CD4-positive, alpha-beta T cell (primary cell): ENCODE measurements at regions not wholly inside any gene's neighbourhood (a gene's known extent, or its start where the extent isn't known, plus 50 kb on each side); places are given as distances from the start of the nearest gene placed in this dataset.

ENCODE experiments used
- ATAC-seq: fragments of 200-7000 bp; cut with Tn5 transposase; one replicate; pipeline ENCODE4 v1.10.0; 2022; ENCODE audit warnings: mild to moderate bottlenecking; ENCODE audit not compliant: poor library complexity
- CTCF ChIA-PET: fragments of 350-600 bp; sonication (Branson Sonifier 250); formaldehyde crosslinking; loops from one replicate; lab custom pipeline; 2021; ENCODE audit warnings: antibody characterized with exemption, inconsistent platforms; lab: Charles Lee
- POLR2A ChIA-PET: fragments of 350-600 bp; sonication (Branson Sonifier 250); formaldehyde crosslinking; loops from one replicate; lab custom pipeline; 2021; ENCODE audit warnings: antibody characterized with exemption, inconsistent platforms; lab: Charles Lee
- DNase-seq, 14 experiments: peaks; one replicate each; pipeline ENCODE4 v3.0.0-alpha.2; 2013 to 2020; ENCODE audit warnings: mixed read lengths in 2 of 14
- H3K27ac ChIP-seq, 2 donors: one replicate each; pipeline versions ENCODE4 v1.5.1 to v1.7.0; 2013; ENCODE audit warnings: low read length in 2 of 2, low read depth in 1 of 2, mild to moderate bottlenecking in 1 of 2
- H3K27me3 ChIP-seq, 2 experiments: 1 replicate in 1 of 2; 2 replicates in 1 of 2; pipeline versions ENCODE4 v1.6.1 to v1.7.0; 2013; ENCODE audit warnings: low read length in 2 of 2, control low read depth in 1 of 2, mild to moderate bottlenecking in 1 of 2, moderate library complexity in 1 of 2; ENCODE audit not compliant: insufficient read depth in 2 of 2, control insufficient read depth in 1 of 2
- H3K36me3 ChIP-seq: one replicate; pipeline ENCODE4 v1.6.1; 2013; ENCODE audit warnings: low read length, control low read depth; ENCODE audit not compliant: insufficient read depth
- H3K4me1 ChIP-seq: one replicate; pipeline ENCODE4 v1.6.1; 2013; ENCODE audit warnings: low read length, control low read depth; ENCODE audit not compliant: insufficient read depth
- H3K4me3 ChIP-seq: one replicate; pipeline ENCODE4 v1.5.1; 2013; ENCODE audit warnings: mild to moderate bottlenecking, low read length, moderate library complexity
- H3K9me3 ChIP-seq, 2 experiments: 1 replicate in 1 of 2; 2 replicates in 1 of 2; pipeline versions ENCODE4 v1.6.1 to v1.7.0; 2013; ENCODE audit warnings: low read length in 2 of 2, mild to moderate bottlenecking in 2 of 2, control low read depth in 1 of 2, moderate library complexity in 1 of 2; ENCODE audit not compliant: control insufficient read depth in 1 of 2, insufficient read depth in 1 of 2
- H3K27ac Mint-ChIP-seq: one replicate; pipeline ENCODE4 v1.8.0; 2020; ENCODE audit warnings: mixed read lengths
- H3K27me3 Mint-ChIP-seq: one replicate; pipeline ENCODE4 v1.8.0; 2021; ENCODE audit warnings: mixed read lengths
- H3K36me3 Mint-ChIP-seq: one replicate; pipeline ENCODE4 v1.8.0; 2021; ENCODE audit warnings: low read depth, mixed read lengths
- H3K4me1 Mint-ChIP-seq: one replicate; pipeline ENCODE4 v1.8.0; 2021; ENCODE audit warnings: low read depth, mixed read lengths
- H3K4me3 Mint-ChIP-seq: one replicate; pipeline ENCODE4 v1.8.0; 2020; ENCODE audit warnings: mild to moderate bottlenecking, mixed read lengths
- H3K9me3 Mint-ChIP-seq: one replicate; pipeline ENCODE4 v1.8.0; 2020; ENCODE audit warnings: mixed read lengths
- intact Hi-C, 2 experiments: fragments of 100-400 bp; cut with DNase I in 1 of 2; cut with micrococcal nuclease in 1 of 2; formaldehyde crosslinking; loops; one replicate each; pipeline versions ENCODE4 v1.15.1 to v1.9.0; 2023 to 2025; cut with DNase I, micrococcal nuclease
- TF ChIP-seq, protein P1 (sequence below): fragments of 200-600 bp; IDR thresholded peaks from one replicate; pipeline ENCODE4 v1.8.0; 2022; ENCODE audit warnings: antibody characterized with exemption, mild to moderate bottlenecking

DNA sequence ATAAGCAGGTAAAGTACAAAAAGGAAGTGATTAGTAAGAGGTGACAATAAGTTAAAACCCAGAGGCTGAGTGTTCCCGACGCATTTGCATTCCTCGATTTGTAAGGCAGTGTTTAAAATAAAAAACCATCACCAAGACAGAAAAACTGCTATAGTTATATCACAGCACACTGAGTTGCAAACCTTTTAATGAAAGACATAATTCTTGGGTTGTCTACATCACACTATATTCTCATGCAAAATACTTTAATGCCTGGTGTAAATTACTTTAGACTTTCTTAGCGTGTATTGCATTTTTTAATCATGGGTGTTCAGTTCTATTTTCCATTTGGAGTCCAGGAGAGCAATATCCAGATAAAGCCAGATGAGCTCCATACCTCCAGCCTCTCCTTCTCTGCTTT, 458.5 kb downstream of the MTX2 start:
- ATAC-seq (no peak), DNase-seq (no peak)
- no peaks in the 10 kb centered on the region for H3K4me1 Mint-ChIP-seq
- Histone ChIP-seq H3K4me1 (no peaks in the 10 kb centered on the region), H3K9me3 (no peaks in the 10 kb centered on the region), H3K36me3 (no peaks in the 10 kb centered on the region), H3K27me3 (no peaks in the 10 kb centered on the region), H3K4me3 (no peak overlapping the region), H3K27ac (no peak overlapping the region)
- ChIA-PET CTCF (no interaction called here), POLR2A (no interaction called here)
- H3K36me3 Mint-ChIP-seq: no peaks in the 10 kb centered on the region
- TF ChIP-seq, protein P1, sequence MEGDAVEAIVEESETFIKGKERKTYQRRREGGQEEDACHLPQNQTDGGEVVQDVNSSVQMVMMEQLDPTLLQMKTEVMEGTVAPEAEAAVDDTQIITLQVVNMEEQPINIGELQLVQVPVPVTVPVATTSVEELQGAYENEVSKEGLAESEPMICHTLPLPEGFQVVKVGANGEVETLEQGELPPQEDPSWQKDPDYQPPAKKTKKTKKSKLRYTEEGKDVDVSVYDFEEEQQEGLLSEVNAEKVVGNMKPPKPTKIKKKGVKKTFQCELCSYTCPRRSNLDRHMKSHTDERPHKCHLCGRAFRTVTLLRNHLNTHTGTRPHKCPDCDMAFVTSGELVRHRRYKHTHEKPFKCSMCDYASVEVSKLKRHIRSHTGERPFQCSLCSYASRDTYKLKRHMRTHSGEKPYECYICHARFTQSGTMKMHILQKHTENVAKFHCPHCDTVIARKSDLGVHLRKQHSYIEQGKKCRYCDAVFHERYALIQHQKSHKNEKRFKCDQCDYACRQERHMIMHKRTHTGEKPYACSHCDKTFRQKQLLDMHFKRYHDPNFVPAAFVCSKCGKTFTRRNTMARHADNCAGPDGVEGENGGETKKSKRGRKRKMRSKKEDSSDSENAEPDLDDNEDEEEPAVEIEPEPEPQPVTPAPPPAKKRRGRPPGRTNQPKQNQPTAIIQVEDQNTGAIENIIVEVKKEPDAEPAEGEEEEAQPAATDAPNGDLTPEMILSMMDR: no peak
- no peak overlapping the region for H3K27ac Mint-ChIP-seq
- H3K4me3 Mint-ChIP-seq: no peak overlapping the region
- intact Hi-C loops: no loop called here
- no peaks in the 10 kb centered on the region for H3K9me3 Mint-ChIP-seq
- peaks cover 25% of the 10 kb centered on the region for H3K27me3 Mint-ChIP-seq

DNA sequence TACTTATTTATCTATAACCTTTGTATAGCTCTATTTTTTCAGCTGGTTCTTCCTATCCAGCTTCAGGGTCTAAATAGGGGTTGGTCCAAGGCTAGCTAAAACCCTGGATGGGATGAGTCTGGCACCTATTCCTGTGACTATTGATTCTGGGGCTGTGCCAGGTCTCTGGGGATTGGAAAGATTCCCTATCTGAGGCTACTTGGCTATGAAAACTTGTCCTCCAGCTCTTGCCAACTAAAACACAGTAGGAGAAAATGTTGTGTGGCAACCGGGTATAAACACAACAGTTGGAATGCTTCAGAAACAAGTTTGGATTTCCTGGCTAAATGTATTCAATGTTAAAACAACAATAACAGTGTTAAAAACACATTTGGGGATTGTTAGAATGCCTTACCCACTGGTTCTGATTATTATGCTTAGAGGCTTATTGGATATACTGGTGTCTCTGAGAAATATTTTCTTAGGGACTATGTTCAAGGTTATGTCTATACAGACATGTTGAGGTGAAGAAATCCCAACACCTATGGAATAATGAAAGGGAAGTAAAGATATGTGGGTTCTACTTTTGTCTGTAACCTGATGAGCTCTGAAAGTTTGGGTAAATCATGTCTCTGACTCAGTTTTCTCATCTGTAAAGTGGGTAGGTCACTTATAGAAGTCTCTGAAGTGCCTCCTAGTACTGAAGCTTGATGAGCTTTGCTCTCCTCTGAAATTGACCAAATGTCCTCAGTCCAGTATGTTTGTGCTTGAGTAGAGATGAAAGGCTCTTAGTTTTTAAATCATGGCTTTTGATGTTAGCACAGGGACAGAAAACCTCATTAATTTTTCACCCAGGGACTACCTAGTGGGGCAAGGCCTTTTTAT, 460.7 kb downstream of the MTX2 start:
- no peak overlapping the region for H3K4me3 ChIP-seq
- Mint-ChIP-seq H3K27me3 (peaks cover 25% of the 10 kb centered on the region), H3K4me3 (no peak overlapping the region), H3K36me3 (no peaks in the 10 kb centered on the region), H3K4me1 (no peaks in the 10 kb centered on the region), H3K9me3 (no peaks in the 10 kb centered on the region), H3K27ac (no peak overlapping the region)
- H3K27ac ChIP-seq: no peak overlapping the region
- ATAC-seq (no peak), DNase-seq (no peak)
- intact Hi-C loops: no loop called here
- ChIA-PET POLR2A (no interaction called here), CTCF (no interaction called here)
- no peaks in the 10 kb centered on the region for H3K36me3 ChIP-seq
- H3K27me3 ChIP-seq: no peaks in the 10 kb centered on the region
- TF ChIP-seq, protein P1: no peak
- H3K4me1 ChIP-seq: no peaks in the 10 kb centered on the region
- H3K9me3 ChIP-seq: no peaks in the 10 kb centered on the region

DNA sequence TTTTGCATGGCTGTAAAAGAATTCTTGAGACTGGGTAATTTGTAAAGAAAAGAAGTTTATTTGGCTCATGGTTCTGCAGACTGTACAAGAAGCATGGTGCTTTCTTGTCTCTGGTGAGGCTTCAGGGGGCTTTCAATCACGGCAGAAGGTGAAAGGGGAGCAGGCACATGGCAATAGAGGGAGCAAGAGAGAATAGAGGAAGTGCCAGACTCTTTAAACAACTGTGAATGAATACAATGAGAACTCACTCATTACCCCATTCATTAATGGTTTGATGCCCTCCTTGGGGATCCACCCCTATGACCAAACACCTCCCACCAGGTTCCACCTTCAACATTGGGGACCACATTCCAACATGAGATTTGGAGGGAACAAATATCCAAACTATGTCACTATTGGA, 463.5 kb downstream of the MTX2 start:
- Mint-ChIP-seq H3K4me1 (no peaks in the 10 kb centered on the region), H3K36me3 (no peaks in the 10 kb centered on the region), H3K27me3 (peaks cover 29% of the 10 kb centered on the region), H3K4me3 (no peak overlapping the region), H3K27ac (no peak overlapping the region), H3K9me3 (no peaks in the 10 kb centered on the region)
- ChIA-PET POLR2A (no interaction called here), CTCF (no interaction called here)
- ATAC-seq (no peak), DNase-seq (no peak)
- Histone ChIP-seq H3K4me3 (no peak overlapping the region), H3K36me3 (no peaks in the 10 kb centered on the region), H3K27ac (no peak overlapping the region), H3K9me3 (no peaks in the 10 kb centered on the region), H3K27me3 (no peaks in the 10 kb centered on the region), H3K4me1 (no peaks in the 10 kb centered on the region)
- TF ChIP-seq, protein P1: no peak
- intact Hi-C loops: no loop called here
